HUES6 (cell line): ENCODE measurements at regions not wholly inside any gene's neighbourhood (a gene's known extent, or its start where the extent isn't known, plus 50 kb on each side); places are given as distances from the start of the nearest gene placed in this dataset.

Source experiments
- H3K27ac ChIP-seq: 2 replicates; pipeline ENCODE4 v1.7.0; 2013; ENCODE audit warnings: low read depth, mild to moderate bottlenecking, low read length, inconsistent platforms
- H3K27me3 ChIP-seq: 2 replicates; pipeline ENCODE4 v1.6.1; 2013; ENCODE audit warnings: low read length; ENCODE audit not compliant: control insufficient read depth, insufficient read depth
- H3K36me3 ChIP-seq: 2 replicates; pipeline ENCODE4 v1.6.1; 2013; ENCODE audit warnings: low read length; ENCODE audit not compliant: control insufficient read depth, insufficient read depth
- H3K4me1 ChIP-seq: 2 replicates; pipeline ENCODE4 v1.6.1; 2013; ENCODE audit warnings: low read length; ENCODE audit not compliant: control insufficient read depth, insufficient read depth
- H3K4me3 ChIP-seq: 2 replicates; pipeline ENCODE4 v1.5.1; 2013; ENCODE audit warnings: low read depth, low read length
- H3K9ac ChIP-seq: one replicate; pipeline ENCODE4 v1.6.1; 2013; ENCODE audit warnings: mild to moderate bottlenecking, low read length
- H3K9me3 ChIP-seq: 2 replicates; pipeline ENCODE4 v1.6.1; 2013; ENCODE audit warnings: low read depth, low read length; ENCODE audit not compliant: control insufficient read depth, insufficient read depth

- Histone ChIP-seq H3K27ac (no peak overlapping the region), H3K4me3 (no peak overlapping the region), H3K36me3 (no peaks in the 10 kb centered on the region), H3K4me1 (no peaks in the 10 kb centered on the region; the same call in 1 of the 2 replicates), H3K27me3 (no peaks in the 10 kb centered on the region), H3K9me3 (no peaks in the 10 kb centered on the region; the same call in 1 of the 2 replicates), H3K9ac (no peak overlapping the region)
Measured at GRCh38 chr9:31799953-31800609, 584.4 kb upstream of the ACO1 start.

- Histone ChIP-seq H3K4me1 (no peaks in the 10 kb centered on the region), H3K27ac (no peak overlapping the region), H3K9ac (no peak overlapping the region), H3K27me3 (no peaks in the 10 kb centered on the region), H3K4me3 (no peak overlapping the region), H3K9me3 (no peaks in the 10 kb centered on the region; the same call in 1 of the 2 replicates), H3K36me3 (no peaks in the 10 kb centered on the region)
Measured at GRCh38 chr9:31807574-31808256, 576.7 kb upstream of the ACO1 start.

GRCh38 chr9:31808766-31809165 lies 575.7 kb upstream of the ACO1 start:
- no peak overlapping the region for H3K4me3 ChIP-seq
- H3K36me3 ChIP-seq, result no peaks in the 10 kb centered on the region
- no peak overlapping the region for H3K27ac ChIP-seq
- no peaks in the 10 kb centered on the region; the same call in 1 of the 2 replicates for H3K9me3 ChIP-seq
- no peaks in the 10 kb centered on the region for H3K4me1 ChIP-seq
- no peaks in the 10 kb centered on the region for H3K27me3 ChIP-seq
- H3K9ac ChIP-seq, result no peak overlapping the region

GRCh38 chr9:31820426-31820825 lies 564.0 kb upstream of the ACO1 start:
- Histone ChIP-seq H3K36me3 (no peaks in the 10 kb centered on the region), H3K27me3 (no peaks in the 10 kb centered on the region), H3K4me1 (0 out of 2 replicates have a peak, but pooled peaks cover under 1% of the 10 kb centered on the region), H3K4me3 (no peak overlapping the region), H3K9me3 (peaks cover 14% of the 10 kb centered on the region), H3K27ac (no peak overlapping the region), H3K9ac (no peak overlapping the region)

- H3K9me3 ChIP-seq, result peaks cover 14% of the 10 kb centered on the region
- H3K27ac ChIP-seq, result no peak overlapping the region
Measured at GRCh38 chr9:31821583-31821982, 562.9 kb upstream of the ACO1 start.

GRCh38 chr9:31823365-31823764 lies 561.1 kb upstream of the ACO1 start:
- Histone ChIP-seq H3K4me1 (0 out of 2 replicates have a peak, but pooled peaks cover 2% of the 10 kb centered on the region), H3K9me3 (peaks cover 14% of the 10 kb centered on the region), H3K9ac (no peak overlapping the region), H3K27me3 (no peaks in the 10 kb centered on the region), H3K36me3 (no peaks in the 10 kb centered on the region), H3K4me3 (no peak overlapping the region), H3K27ac (no peak overlapping the region)

More at GRCh38 chr9:31821583-31821982, 562.9 kb upstream of the ACO1 start:
- H3K27me3 ChIP-seq, result no peaks in the 10 kb centered on the region
- no peak overlapping the region for H3K9ac ChIP-seq
- no peak overlapping the region for H3K4me3 ChIP-seq
- H3K4me1 ChIP-seq, result 0 out of 2 replicates have a peak, but pooled peaks cover 2% of the 10 kb centered on the region
- no peaks in the 10 kb centered on the region for H3K36me3 ChIP-seq

- H3K36me3 ChIP-seq, result no peaks in the 10 kb centered on the region
- H3K9me3 ChIP-seq, result peaks cover 14% of the 10 kb centered on the region
- no peak overlapping the region for H3K27ac ChIP-seq
- 0 out of 2 replicates have a peak, but pooled peaks cover 2% of the 10 kb centered on the region for H3K4me1 ChIP-seq
- no peaks in the 10 kb centered on the region for H3K27me3 ChIP-seq
- H3K4me3 ChIP-seq, result no peak overlapping the region
- no peak overlapping the region for H3K9ac ChIP-seq
Measured at GRCh38 chr9:31824860-31825259, 559.6 kb upstream of the ACO1 start.

GRCh38 chr9:31837211-31837610 lies 547.2 kb upstream of the ACO1 start:
- Histone ChIP-seq H3K9ac (no peak overlapping the region), H3K9me3 (no peaks in the 10 kb centered on the region), H3K36me3 (no peaks in the 10 kb centered on the region), H3K27me3 (no peaks in the 10 kb centered on the region), H3K27ac (no peak overlapping the region), H3K4me3 (no peak overlapping the region), H3K4me1 (no peaks in the 10 kb centered on the region)

GRCh38 chr9:31839273-31839672 lies 545.2 kb upstream of the ACO1 start:
- H3K27ac ChIP-seq, result no peak overlapping the region
- no peaks in the 10 kb centered on the region for H3K9me3 ChIP-seq
- H3K4me3 ChIP-seq, result no peak overlapping the region
- H3K4me1 ChIP-seq, result no peaks in the 10 kb centered on the region
- no peak overlapping the region for H3K9ac ChIP-seq
- H3K27me3 ChIP-seq, result no peaks in the 10 kb centered on the region
- no peaks in the 10 kb centered on the region for H3K36me3 ChIP-seq

GRCh38 chr9:31840702-31841101 lies 543.7 kb upstream of the ACO1 start:
- H3K9ac ChIP-seq, result no peak overlapping the region
- H3K27ac ChIP-seq, result no peak overlapping the region
- H3K4me3 ChIP-seq, result no peak overlapping the region

GRCh38 chr9:31847963-31848362 lies 536.5 kb upstream of the ACO1 start:
- Histone ChIP-seq H3K4me1 (no peaks in the 10 kb centered on the region), H3K9ac (no peak overlapping the region), H3K9me3 (no peaks in the 10 kb centered on the region), H3K4me3 (no peak overlapping the region), H3K36me3 (no peaks in the 10 kb centered on the region), H3K27ac (no peak overlapping the region), H3K27me3 (no peaks in the 10 kb centered on the region)

More at GRCh38 chr9:31840702-31841101, 543.7 kb upstream of the ACO1 start:
- Histone ChIP-seq H3K27me3 (no peaks in the 10 kb centered on the region), H3K4me1 (no peaks in the 10 kb centered on the region), H3K9me3 (no peaks in the 10 kb centered on the region), H3K36me3 (no peaks in the 10 kb centered on the region)
